PC-3 (cell line): ENCODE measurements at regions not wholly inside any gene's neighbourhood (a gene's known extent, or its start where the extent isn't known, plus 50 kb on each side); places are given as distances from the start of the nearest gene placed in this dataset.

Source experiments
- CTCF ChIP-seq: fragments of 300-600 bp; sonication (generic); conservative IDR thresholded peaks from 2 replicates; pipeline ENCODE4 v1.5.1; 2017; ENCODE audit warnings: antibody characterized with exemption, low read depth, mild to moderate bottlenecking, low read length
- EZH2 ChIP-seq: fragments of 300-600 bp; sonication (generic); IDR thresholded peaks from one replicate; pipeline ENCODE4 v1.6.1; 2017; ENCODE audit warnings: antibody characterized with exemption, mild to moderate bottlenecking, low read length; ENCODE audit not compliant: unreplicated experiment
- EZH2phosphoT487 ChIP-seq: fragments of 300-600 bp; sonication (generic); IDR thresholded peaks from 2 replicates; pipeline ENCODE4 v1.6.1; 2018; ENCODE audit warnings: mild to moderate bottlenecking, antibody characterized with exemption, low read length, borderline replicate concordance

GRCh38 chr15:53397041-53397616, 362.3 kb downstream of the WDR72 start:
- TF ChIP-seq CTCF (no peak), EZH2 (no peak), EZH2phosphoT487 (no peak)
